Endodermal cell (in vitro differentiated cells): ENCODE measurements at regions not wholly inside any gene's neighbourhood (a gene's known extent, or its start where the extent isn't known, plus 50 kb on each side); places are given as distances from the start of the nearest gene placed in this dataset.

Experiments
- DNase-seq: peaks from one replicate; pipeline ENCODE4 v3.0.0-alpha.2; 2017
- H3K27ac ChIP-seq: 2 replicates; pipeline ENCODE4 v1.5.1; 2013; ENCODE audit warnings: mild to moderate bottlenecking, low read depth, low read length, moderate library complexity
- H3K27me3 ChIP-seq: 2 replicates; pipeline ENCODE4 v1.6.1; 2013; ENCODE audit warnings: mild to moderate bottlenecking, low read length, moderate library complexity; ENCODE audit not compliant: insufficient read depth, control insufficient read depth, poor library complexity, severe bottlenecking
- H3K36me3 ChIP-seq: 2 replicates; pipeline ENCODE4 v1.7.0; 2013; ENCODE audit warnings: mild to moderate bottlenecking, low read length, moderate library complexity; ENCODE audit not compliant: control insufficient read depth, insufficient read depth
- H3K4me1 ChIP-seq: one replicate; pipeline ENCODE4 v1.7.0; 2013; ENCODE audit warnings: low read length; ENCODE audit not compliant: control insufficient read depth, insufficient read depth
- H3K4me3 ChIP-seq: 2 replicates; pipeline ENCODE4 v1.5.1; 2013; ENCODE audit warnings: mild to moderate bottlenecking, low read length, moderate library complexity
- H3K9ac ChIP-seq: 2 replicates; pipeline ENCODE4 v1.6.1; 2013; ENCODE audit warnings: mild to moderate bottlenecking, low read length, moderate library complexity; ENCODE audit not compliant: poor library complexity, severe bottlenecking; ENCODE audit errors: extremely low read depth
- H3K9me3 ChIP-seq: 2 replicates; pipeline ENCODE4 v1.6.1; 2013; ENCODE audit warnings: mild to moderate bottlenecking, low read length, moderate library complexity; ENCODE audit not compliant: control insufficient read depth
- H3K27ac Mint-ChIP-seq: 2 replicates; pipeline ENCODE4 v1.8.0; 2020; ENCODE audit warnings: mixed read lengths
- H3K27me3 Mint-ChIP-seq: 2 replicates; pipeline ENCODE4 v1.8.0; 2021; ENCODE audit warnings: mild to moderate bottlenecking, mixed read lengths; ENCODE audit not compliant: insufficient read depth
- H3K36me3 Mint-ChIP-seq: 2 replicates; pipeline ENCODE4 v1.8.0; 2020; ENCODE audit warnings: low read depth, mixed read lengths
- H3K4me1 Mint-ChIP-seq: 2 replicates; pipeline ENCODE4 v1.8.0; 2020; ENCODE audit warnings: mixed read lengths
- H3K4me3 Mint-ChIP-seq: 2 replicates; pipeline ENCODE4 v1.8.0; 2020; ENCODE audit warnings: mild to moderate bottlenecking, moderate library complexity, mixed read lengths
- H3K9me3 Mint-ChIP-seq: 2 replicates; pipeline ENCODE4 v1.8.0; 2020; ENCODE audit warnings: mild to moderate bottlenecking, mixed read lengths
- WGBS, 2 experiments: methylation state at CpG; one replicate each; pipeline versions ENCODE4 v1.1.5 to v1.1.7; 2013; ENCODE audit warnings: missing lambda C conversion rate in 2 of 2, mixed read lengths in 1 of 2; ENCODE audit not compliant: insufficient coverage in 1 of 2, insufficient read length in 1 of 2; 5-methylcytosine and 5-hydroxymethylcytosine counted together
- TF ChIP-seq, protein P1 (sequence below): fragments of 200-600 bp; sonication (generic); conservative IDR thresholded peaks from 2 replicates; pipeline ENCODE4 v1.5.0; 2021; ENCODE audit warnings: antibody characterized with exemption, mild to moderate bottlenecking

DNA sequence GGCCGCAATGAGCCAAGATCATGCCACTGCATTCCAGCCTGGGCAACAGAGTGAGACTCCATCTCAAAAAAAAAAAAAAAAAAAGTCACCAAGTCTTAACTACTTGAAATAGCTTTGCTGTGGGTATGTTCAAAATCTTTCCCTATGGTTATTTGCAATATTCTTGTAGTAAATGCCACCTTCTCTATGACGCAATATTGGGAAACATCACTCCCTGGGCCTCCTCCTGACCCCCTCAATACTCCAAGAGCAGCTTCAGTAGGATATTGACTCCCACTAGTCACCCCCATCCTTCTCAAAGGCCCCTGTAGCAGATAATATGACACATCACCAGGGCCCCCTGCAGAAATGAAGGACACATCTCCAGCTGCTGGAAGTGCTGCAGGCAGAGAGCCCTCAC lies 137.8 kb downstream of the AIPL1 start:
- Mint-ChIP-seq H3K27me3 (peaks cover 7% of the 10 kb centered on the region), H3K27ac (no peak overlapping the region), H3K36me3 (no peaks in the 10 kb centered on the region), H3K9me3 (no peaks in the 10 kb centered on the region), H3K4me1 (no peaks in the 10 kb centered on the region), H3K4me3 (no peak overlapping the region)
- 94% methylated on average over 2 of the region's 2 CpGs; no CpG with 5 or more reads in 1 of the 2 experiments for WGBS, 2 experiments
- H3K36me3 ChIP-seq: no peaks in the 10 kb centered on the region
- no peak overlapping the region for H3K27ac ChIP-seq
- H3K9me3 ChIP-seq: no peaks in the 10 kb centered on the region
- TF ChIP-seq, protein P1, sequence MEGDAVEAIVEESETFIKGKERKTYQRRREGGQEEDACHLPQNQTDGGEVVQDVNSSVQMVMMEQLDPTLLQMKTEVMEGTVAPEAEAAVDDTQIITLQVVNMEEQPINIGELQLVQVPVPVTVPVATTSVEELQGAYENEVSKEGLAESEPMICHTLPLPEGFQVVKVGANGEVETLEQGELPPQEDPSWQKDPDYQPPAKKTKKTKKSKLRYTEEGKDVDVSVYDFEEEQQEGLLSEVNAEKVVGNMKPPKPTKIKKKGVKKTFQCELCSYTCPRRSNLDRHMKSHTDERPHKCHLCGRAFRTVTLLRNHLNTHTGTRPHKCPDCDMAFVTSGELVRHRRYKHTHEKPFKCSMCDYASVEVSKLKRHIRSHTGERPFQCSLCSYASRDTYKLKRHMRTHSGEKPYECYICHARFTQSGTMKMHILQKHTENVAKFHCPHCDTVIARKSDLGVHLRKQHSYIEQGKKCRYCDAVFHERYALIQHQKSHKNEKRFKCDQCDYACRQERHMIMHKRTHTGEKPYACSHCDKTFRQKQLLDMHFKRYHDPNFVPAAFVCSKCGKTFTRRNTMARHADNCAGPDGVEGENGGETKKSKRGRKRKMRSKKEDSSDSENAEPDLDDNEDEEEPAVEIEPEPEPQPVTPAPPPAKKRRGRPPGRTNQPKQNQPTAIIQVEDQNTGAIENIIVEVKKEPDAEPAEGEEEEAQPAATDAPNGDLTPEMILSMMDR: no peak
- DNase-seq: no peak
- no peak overlapping the region for H3K9ac ChIP-seq
- H3K4me1 ChIP-seq: no peaks in the 10 kb centered on the region
- H3K27me3 ChIP-seq: peaks cover 16% of the 10 kb centered on the region
- no peak overlapping the region for H3K4me3 ChIP-seq

DNA sequence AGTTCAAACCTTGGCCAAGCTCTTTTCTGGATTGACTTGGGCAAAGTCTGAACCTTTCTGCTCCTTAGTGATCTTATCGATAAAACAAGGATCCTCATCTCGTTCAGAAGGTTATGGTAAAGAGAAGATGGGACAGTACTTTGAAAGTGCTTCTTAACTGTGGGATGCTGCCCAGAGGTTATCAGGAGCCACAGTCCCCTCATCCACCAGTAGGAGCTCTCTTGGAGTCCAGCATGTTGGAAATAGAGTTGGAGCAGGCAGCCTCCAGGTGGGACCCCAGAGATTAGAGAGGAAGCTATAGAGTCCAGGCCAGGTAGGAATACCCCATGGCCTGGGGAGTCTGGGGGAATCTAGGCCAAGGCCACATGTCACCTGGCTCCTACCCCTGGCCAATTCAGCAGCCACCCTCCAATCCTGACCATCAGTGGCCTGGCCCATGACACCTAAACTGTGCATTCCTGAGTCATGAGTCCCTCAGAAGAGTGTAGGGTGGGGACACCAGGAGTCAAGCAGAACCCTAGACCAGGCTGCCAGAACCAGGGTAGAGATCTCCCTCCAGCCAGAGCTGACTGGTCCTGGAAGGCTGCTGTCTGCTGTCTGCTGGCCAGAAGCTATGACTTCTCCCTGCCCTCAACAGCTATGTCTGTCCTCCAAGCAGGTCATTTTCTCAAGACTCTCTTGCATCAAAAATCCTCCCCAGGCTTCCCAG lies 144.3 kb downstream of the AIPL1 start:
- Mint-ChIP-seq H3K4me3 (no peak overlapping the region), H3K36me3 (no peaks in the 10 kb centered on the region), H3K9me3 (no peaks in the 10 kb centered on the region), H3K27ac (no peak overlapping the region), H3K27me3 (no peaks in the 10 kb centered on the region), H3K4me1 (no peaks in the 10 kb centered on the region)
- Histone ChIP-seq H3K27ac (no peak overlapping the region), H3K9me3 (no peaks in the 10 kb centered on the region), H3K4me1 (no peaks in the 10 kb centered on the region), H3K27me3 (no peaks in the 10 kb centered on the region), H3K36me3 (no peaks in the 10 kb centered on the region), H3K4me3 (no peak overlapping the region), H3K9ac (no peak overlapping the region)
- no peak for DNase-seq
- 95 to 100% methylated on average over 1 to 2 of the region's 2 CpGs for WGBS, 2 experiments
- TF ChIP-seq, protein P1: peak; percentile 59

DNA sequence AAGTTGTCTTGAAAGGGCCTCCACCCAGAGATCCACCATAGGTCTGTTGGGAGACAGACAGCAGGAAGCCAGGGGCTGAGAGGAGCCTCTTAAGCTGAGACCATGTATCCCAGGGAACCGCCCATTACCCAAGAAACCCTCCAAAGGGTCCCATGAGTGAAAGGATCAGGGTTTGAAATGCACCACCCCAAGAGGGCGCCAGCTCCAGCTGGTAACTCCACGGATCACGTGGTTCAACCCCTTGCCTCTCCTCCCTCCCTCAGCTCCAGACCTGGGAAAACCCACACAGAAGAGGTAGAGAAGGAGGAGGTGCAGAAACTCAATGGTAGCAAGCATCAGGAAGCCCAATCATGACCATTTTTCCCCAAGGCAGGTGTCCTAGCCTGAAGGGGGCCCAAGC lies 148.7 kb downstream of the AIPL1 start:
- H3K36me3 ChIP-seq: no peaks in the 10 kb centered on the region
- no peak overlapping the region for H3K9ac ChIP-seq
- no peak overlapping the region for H3K4me3 ChIP-seq
- Mint-ChIP-seq H3K36me3 (no peaks in the 10 kb centered on the region), H3K27ac (no peak overlapping the region), H3K4me1 (no peaks in the 10 kb centered on the region), H3K27me3 (peaks cover 2% of the 10 kb centered on the region), H3K4me3 (no peak overlapping the region), H3K9me3 (peaks cover 6% of the 10 kb centered on the region)
- WGBS, 2 experiments: 56 to 61% methylated on average over 3 to 4 of the region's 4 CpGs
- no peaks in the 10 kb centered on the region for H3K27me3 ChIP-seq
- TF ChIP-seq, protein P1: peak; percentile 60
- no peaks in the 10 kb centered on the region for H3K9me3 ChIP-seq
- no peak overlapping the region for H3K27ac ChIP-seq
- no peaks in the 10 kb centered on the region for H3K4me1 ChIP-seq
- DNase-seq: peak; percentile 84
